K562 (cell line): ENCODE measurements at regions not wholly inside any gene's neighbourhood (a gene's known extent, or its start where the extent isn't known, plus 50 kb on each side); places are given as distances from the start of the nearest gene placed in this dataset.

Experiments used
- ATAC-seq: fragments of 200-7000 bp; cut with Tn5 transposase; 3 replicates; pipeline ENCODE4 v1.9.1; 2020; ENCODE audit warnings: moderate library complexity
- BruUV-seq: library from RNA; stranded (reverse); fragments of 400-500 nt; replicated peaks from 2 replicates; lab custom pipeline; 2021; lab: Mats Ljungman, UMichigan
- CTCF ChIA-PET: fragments of 300-600 bp; formaldehyde crosslinking; extraction: SDS; loops from one replicate; lab custom pipeline; 2021; ENCODE audit warnings: low intra/inter-chr PET ratio; lab: Yijun Ruan, JAX
- POLR2A ChIA-PET: fragments of 300-600, 350-650 bp; sonication (Branson Sonifier 250); formaldehyde crosslinking; extraction: SDS; loops from one replicate; lab custom pipeline; 2021; ENCODE audit warnings: antibody characterized with exemption, inconsistent platforms; lab: Yijun Ruan, JAX
- DNase-seq, 4 experiments: peaks; one replicate each; pipeline versions ENCODE4 v3.0.0 to v3.0.0-alpha.2; 2011 to 2018; ENCODE audit warnings: low spot score in 3 of 4, mixed read lengths in 3 of 4; ENCODE audit errors: extremely low read depth in 1 of 4
- FAIRE-seq: peaks from 2 replicates; lab custom pipeline; 2011; peaks lifted over from hg19 to GRCh38; lab: Jason Lieb, UNC
- H2AFZ ChIP-seq: 2 replicates; pipeline ENCODE4 v1.6.0; 2011; ENCODE audit warnings: low read depth, low read length, control low read depth, inconsistent platforms
- H3K27ac ChIP-seq: fragments of 200-600 bp; 3 replicates; pipeline ENCODE4 v1.8.0; 2011; ENCODE audit warnings: low read depth, mild to moderate bottlenecking, control low read depth, inconsistent platforms, low read length, moderate library complexity, mixed read lengths; ENCODE audit errors: extremely low read depth
- H3K27me3 ChIP-seq, 2 experiments: fragments of 300-600 bp in 1 of 2; 2 replicates in 1 of 2; 3 replicates in 1 of 2; pipeline versions ENCODE4 v1.6.0 to v1.8.0; 2011; ENCODE audit warnings: inconsistent platforms in 2 of 2, low read length in 2 of 2, mild to moderate bottlenecking in 1 of 2, mixed read lengths in 1 of 2, moderate library complexity in 1 of 2; ENCODE audit not compliant: control insufficient read depth in 2 of 2, insufficient read depth in 2 of 2
- H3K36me3 ChIP-seq: fragments of 300-600 bp; 3 replicates; pipeline ENCODE4 v1.8.0; 2011; ENCODE audit warnings: mild to moderate bottlenecking, low read length, inconsistent platforms; ENCODE audit not compliant: control insufficient read depth, insufficient read depth
- H3K4me1 ChIP-seq, 2 experiments: fragments of 200-600 bp in 1 of 2; replicated peaks in 1 of 2; 2 replicates in 1 of 2; 3 replicates in 1 of 2; pipeline versions ENCODE4 v1.5.1 to v1.8.0; 2011; ENCODE audit warnings: inconsistent platforms in 2 of 2, low read length in 2 of 2, mild to moderate bottlenecking in 1 of 2, mixed read lengths in 1 of 2, moderate library complexity in 1 of 2; ENCODE audit not compliant: control insufficient read depth in 2 of 2, insufficient read depth in 2 of 2
- H3K4me2 ChIP-seq: 2 replicates; pipeline ENCODE4 v1.6.1; 2011; ENCODE audit warnings: low read length, control low read depth, inconsistent platforms, mixed read lengths; ENCODE audit not compliant: insufficient read depth
- H3K4me3 ChIP-seq: fragments of 200-600 bp; sonication (generic), shearing (Covaris generic); 2 replicates; pipeline ENCODE4 v1.5.1; 2016; ENCODE audit warnings: control low read depth, inconsistent platforms
- H3K79me2 ChIP-seq: fragments of 200-600 bp; 3 replicates; pipeline ENCODE4 v1.8.0; 2011; ENCODE audit warnings: low read length, inconsistent platforms; ENCODE audit not compliant: control insufficient read depth, insufficient read depth
- H3K9ac ChIP-seq, 2 experiments: 2 replicates each; pipeline versions ENCODE4 v1.6.0 to v1.6.1; 2011; ENCODE audit warnings: low read depth in 2 of 2, low read length in 2 of 2, control low read depth in 1 of 2, inconsistent platforms in 1 of 2, mild to moderate bottlenecking in 1 of 2, mixed read lengths in 1 of 2; ENCODE audit not compliant: insufficient read depth in 1 of 2
- H3K9me1 ChIP-seq: one replicate; pipeline ENCODE4 v1.6.0; 2011; ENCODE audit warnings: inconsistent platforms, mild to moderate bottlenecking, low read length, moderate library complexity; ENCODE audit not compliant: control insufficient read depth, insufficient read depth
- H3K9me3 ChIP-seq: replicated peaks from 2 replicates; pipeline ENCODE4 v1.5.1; 2011; ENCODE audit warnings: low read depth, low read length, inconsistent platforms; ENCODE audit not compliant: control insufficient read depth, insufficient read depth
- H4K20me1 ChIP-seq: replicated peaks from 2 replicates; pipeline ENCODE4 v1.6.1; 2011; ENCODE audit warnings: low read length, inconsistent platforms, mixed read lengths; ENCODE audit not compliant: control insufficient read depth, insufficient read depth
- NFATC3 ChIP-seq: fragments of 450-650 bp; IDR thresholded peaks from 2 replicates; pipeline ENCODE4 v1.6.1; 2017; ENCODE audit warnings: mild to moderate bottlenecking
- RAD21 ChIP-seq, 2 experiments: fragments of 250-450 bp in 1 of 2; fragments of 450-650 bp in 1 of 2; sonication (Bioruptor Pico) in 1 of 2; formaldehyde crosslinking in 1 of 2; IDR thresholded peaks in 1 of 2; conservative IDR thresholded peaks in 1 of 2; 2 replicates each; pipeline versions ENCODE4 v1.4.0 to v1.8.0; 2020 to 2022; ENCODE audit warnings: mild to moderate bottlenecking in 2 of 2, moderate library complexity in 1 of 2
- WGBS: fragments of 100-300 bp; shearing (Covaris generic); methylation state at CpG from one replicate; pipeline ENCODE4 v1.1.6; 2016; ENCODE audit warnings: low coverage, mixed read lengths; ENCODE audit not compliant: insufficient coverage; ENCODE audit errors: missing lambda C conversion rate; 5-methylcytosine and 5-hydroxymethylcytosine counted together
- in situ Hi-C: fragments of 300-500 bp; cut with MboI; formaldehyde crosslinking; loops from 4 replicates; pipeline ENCODE4 v1.15.0; 2018; ENCODE audit warnings: inconsistent platforms, mixed read lengths
- intact Hi-C: fragments of 100-400 bp; cut with micrococcal nuclease; formaldehyde crosslinking; loops from 2 replicates; pipeline ENCODE4 v1.14.2; 2022
- TF ChIP-seq, protein P1 (sequence below), 3 experiments: IDR thresholded peaks in 2 of 3; conservative IDR thresholded peaks in 1 of 3; 2 replicates each; pipeline ENCODE4 v1.5.1; 2011 to 2012; ENCODE audit warnings: low read length in 3 of 3, mild to moderate bottlenecking in 3 of 3, control low read depth in 2 of 3, improper control_type of control experiment in 1 of 3, inconsistent platforms in 1 of 3, low read depth in 1 of 3, mixed read lengths in 1 of 3, moderate library complexity in 1 of 3; ENCODE audit not compliant: insufficient read depth in 2 of 3
- TF ChIP-seq, protein P2 (sequence below): IDR thresholded peaks from 2 replicates; pipeline ENCODE4 v1.6.1; 2011; ENCODE audit warnings: borderline replicate concordance, low read depth, mild to moderate bottlenecking, moderate library complexity, low read length; ENCODE audit not compliant: insufficient read depth, poor library complexity, severe bottlenecking
- TF ChIP-seq, protein P3 (sequence below): fragments of 450-650 bp; formaldehyde crosslinking; IDR thresholded peaks from 2 replicates; pipeline ENCODE4 v1.4.0; 2020; ENCODE audit warnings: mild to moderate bottlenecking

DNA sequence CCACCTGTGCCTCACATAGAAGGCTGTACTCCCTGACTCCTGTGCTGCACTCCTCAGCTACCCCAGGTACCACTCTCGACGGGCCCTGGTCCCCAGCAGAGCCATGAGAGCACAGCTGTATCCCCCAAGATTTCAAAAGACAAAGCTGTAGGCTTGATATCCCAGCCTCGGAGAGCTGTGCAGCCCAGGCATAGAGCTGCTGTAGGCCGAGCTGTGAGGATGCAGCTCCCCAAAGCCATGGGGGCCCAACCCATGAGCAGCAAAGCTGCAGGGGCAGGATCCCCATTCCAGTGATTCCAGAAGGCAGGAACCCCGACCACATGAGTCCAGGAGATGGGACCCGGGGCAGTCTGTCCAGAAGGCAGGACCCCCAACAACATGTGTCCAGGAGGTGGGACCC, 123.8 kb upstream of the CBLN2 start:
- ATAC-seq (no peak), DNase-seq (no peak), FAIRE-seq (no peak)
- Histone ChIP-seq H4K20me1 (no peaks in the 10 kb centered on the region), H3K4me3 (no peak overlapping the region), H3K79me2 (no peaks in the 10 kb centered on the region), H3K9me1 (no peaks in the 10 kb centered on the region), H3K36me3 (no peaks in the 10 kb centered on the region), H3K9me3 (no peaks in the 10 kb centered on the region), H3K4me1 (no peaks in the 10 kb centered on the region), H3K27ac (no peak overlapping the region), H3K9ac (no peak overlapping the region), H3K27me3 (no peaks in the 10 kb centered on the region), H3K4me2 (no peak overlapping the region), H2AFZ (no peak overlapping the region)
- 3% methylated on average over 4 of the region's 6 CpGs for WGBS
- intact Hi-C loops, result no loop called here
- TF ChIP-seq NFATC3, result no peak
- no TSS peak for BruUV-seq
- ChIA-PET POLR2A (no interaction called here), CTCF (no interaction called here)
- in situ Hi-C loops, result no loop called here

DNA sequence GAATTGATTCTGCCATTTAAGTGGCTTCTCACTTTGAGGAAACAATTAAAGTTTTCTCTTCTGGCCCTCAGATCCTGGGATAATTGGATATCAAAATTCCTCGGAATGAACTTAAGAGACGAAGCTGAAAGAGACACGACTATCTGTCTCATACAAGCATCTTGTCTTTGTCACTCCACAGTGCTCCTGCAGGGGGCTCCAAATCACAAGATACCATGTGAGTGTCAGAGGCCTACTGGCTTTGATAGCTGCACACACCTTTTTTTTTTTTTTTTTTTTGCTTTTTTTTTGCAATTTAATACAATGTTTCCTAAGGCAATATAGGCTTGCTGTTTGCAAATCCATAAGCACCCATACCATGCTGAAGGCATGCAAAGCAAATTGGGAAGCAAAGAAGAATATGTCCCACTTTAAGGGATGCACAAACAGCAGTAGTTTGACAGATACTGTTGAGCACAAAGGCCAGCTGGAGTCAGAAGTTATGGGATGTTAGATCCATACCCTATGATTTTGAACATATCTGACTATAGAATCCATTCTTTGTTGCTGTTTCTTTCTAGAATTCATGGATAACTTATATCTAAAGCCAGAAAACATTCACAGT, 109.0 kb upstream of the CBLN2 start:
- Histone ChIP-seq H3K4me3 (no peak overlapping the region), H3K9me1 (no peaks in the 10 kb centered on the region), H3K9me3 (no peaks in the 10 kb centered on the region), H3K27ac (no peak overlapping the region), H3K27me3 (no peaks in the 10 kb centered on the region), H3K36me3 (no peaks in the 10 kb centered on the region), H4K20me1 (no peaks in the 10 kb centered on the region)
- intact Hi-C loops, result no loop called here
- BruUV-seq, result no TSS peak
- CTCF ChIA-PET, result no interaction called here
- FAIRE-seq (no peak), ATAC-seq (no peak)
- TF ChIP-seq RAD21 (CRISPR knock-in tag; conservative IDR thresholded peaks at IDR 0.05 in 1 of 2, IDR thresholded peaks at IDR 0.05 in 1 of 2), result 0 out of 4 replicates have a peak, but pooled peaks of 1 of the 2 experiments have one; percentile 5
- TF ChIP-seq, protein P1, sequence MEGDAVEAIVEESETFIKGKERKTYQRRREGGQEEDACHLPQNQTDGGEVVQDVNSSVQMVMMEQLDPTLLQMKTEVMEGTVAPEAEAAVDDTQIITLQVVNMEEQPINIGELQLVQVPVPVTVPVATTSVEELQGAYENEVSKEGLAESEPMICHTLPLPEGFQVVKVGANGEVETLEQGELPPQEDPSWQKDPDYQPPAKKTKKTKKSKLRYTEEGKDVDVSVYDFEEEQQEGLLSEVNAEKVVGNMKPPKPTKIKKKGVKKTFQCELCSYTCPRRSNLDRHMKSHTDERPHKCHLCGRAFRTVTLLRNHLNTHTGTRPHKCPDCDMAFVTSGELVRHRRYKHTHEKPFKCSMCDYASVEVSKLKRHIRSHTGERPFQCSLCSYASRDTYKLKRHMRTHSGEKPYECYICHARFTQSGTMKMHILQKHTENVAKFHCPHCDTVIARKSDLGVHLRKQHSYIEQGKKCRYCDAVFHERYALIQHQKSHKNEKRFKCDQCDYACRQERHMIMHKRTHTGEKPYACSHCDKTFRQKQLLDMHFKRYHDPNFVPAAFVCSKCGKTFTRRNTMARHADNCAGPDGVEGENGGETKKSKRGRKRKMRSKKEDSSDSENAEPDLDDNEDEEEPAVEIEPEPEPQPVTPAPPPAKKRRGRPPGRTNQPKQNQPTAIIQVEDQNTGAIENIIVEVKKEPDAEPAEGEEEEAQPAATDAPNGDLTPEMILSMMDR (IDR thresholded peaks at IDR 0.05 in 2 of 3, conservative IDR thresholded peaks at IDR 0.05 in 1 of 3; ENCODE audit: insufficient read depth in 2 of 3, low read depth in 1 of 3, low read length in 3 of 3), result peak in 1 of 3 experiments; percentile 30; a peak in 1 of 6 replicates
- TF ChIP-seq, protein P2, sequence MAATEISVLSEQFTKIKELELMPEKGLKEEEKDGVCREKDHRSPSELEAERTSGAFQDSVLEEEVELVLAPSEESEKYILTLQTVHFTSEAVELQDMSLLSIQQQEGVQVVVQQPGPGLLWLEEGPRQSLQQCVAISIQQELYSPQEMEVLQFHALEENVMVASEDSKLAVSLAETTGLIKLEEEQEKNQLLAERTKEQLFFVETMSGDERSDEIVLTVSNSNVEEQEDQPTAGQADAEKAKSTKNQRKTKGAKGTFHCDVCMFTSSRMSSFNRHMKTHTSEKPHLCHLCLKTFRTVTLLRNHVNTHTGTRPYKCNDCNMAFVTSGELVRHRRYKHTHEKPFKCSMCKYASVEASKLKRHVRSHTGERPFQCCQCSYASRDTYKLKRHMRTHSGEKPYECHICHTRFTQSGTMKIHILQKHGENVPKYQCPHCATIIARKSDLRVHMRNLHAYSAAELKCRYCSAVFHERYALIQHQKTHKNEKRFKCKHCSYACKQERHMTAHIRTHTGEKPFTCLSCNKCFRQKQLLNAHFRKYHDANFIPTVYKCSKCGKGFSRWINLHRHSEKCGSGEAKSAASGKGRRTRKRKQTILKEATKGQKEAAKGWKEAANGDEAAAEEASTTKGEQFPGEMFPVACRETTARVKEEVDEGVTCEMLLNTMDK, result peak; percentile 11
- TF ChIP-seq, protein P3, sequence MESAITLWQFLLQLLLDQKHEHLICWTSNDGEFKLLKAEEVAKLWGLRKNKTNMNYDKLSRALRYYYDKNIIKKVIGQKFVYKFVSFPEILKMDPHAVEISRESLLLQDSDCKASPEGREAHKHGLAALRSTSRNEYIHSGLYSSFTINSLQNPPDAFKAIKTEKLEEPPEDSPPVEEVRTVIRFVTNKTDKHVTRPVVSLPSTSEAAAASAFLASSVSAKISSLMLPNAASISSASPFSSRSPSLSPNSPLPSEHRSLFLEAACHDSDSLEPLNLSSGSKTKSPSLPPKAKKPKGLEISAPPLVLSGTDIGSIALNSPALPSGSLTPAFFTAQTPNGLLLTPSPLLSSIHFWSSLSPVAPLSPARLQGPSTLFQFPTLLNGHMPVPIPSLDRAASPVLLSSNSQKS (CRISPR knock-in tag), result no peak
- TF ChIP-seq, all 486 proteins: peak for 3
- no peaks in the 10 kb centered on the region for H3K4me1 ChIP-seq
- no peak overlapping the region for H3K9ac ChIP-seq
- no peaks in the 10 kb centered on the region for H3K79me2 ChIP-seq
- in situ Hi-C loops, result no loop called here
- DNase-seq, result peak; percentile 7 to 29 (median 14)
- no peak overlapping the region for H3K4me2 ChIP-seq
- 3% methylated on average over 3 of the region's 3 CpGs for WGBS
- POLR2A ChIA-PET, result no interaction called here
- H2AFZ ChIP-seq, result no peak overlapping the region
